Upper lobe of left lung (tissue), 4 donors: ENCODE measurements at regions not wholly inside any gene's neighbourhood (a gene's known extent, or its start where the extent isn't known, plus 50 kb on each side); places are given as distances from the start of the nearest gene placed in this dataset.

ENCODE experiments used
- POLR2A ChIP-seq, 4 donors: fragments of 450-650 bp; IDR thresholded peaks; one replicate each; pipeline ENCODE4 v1.5.1; 2016 to 2017; ENCODE audit warnings: antibody characterized with exemption in 4 of 4, mild to moderate bottlenecking in 2 of 4
- TF ChIP-seq, protein P1 (sequence below), 6 experiments: fragments of 450-650 bp in 4 of 6; fragments of 200-600 bp in 2 of 6; sonication (generic) in 2 of 6; IDR thresholded peaks; one replicate each; pipeline ENCODE4 v1.5.1; 2016 to 2019; ENCODE audit warnings: antibody characterized with exemption in 6 of 6

DNA sequence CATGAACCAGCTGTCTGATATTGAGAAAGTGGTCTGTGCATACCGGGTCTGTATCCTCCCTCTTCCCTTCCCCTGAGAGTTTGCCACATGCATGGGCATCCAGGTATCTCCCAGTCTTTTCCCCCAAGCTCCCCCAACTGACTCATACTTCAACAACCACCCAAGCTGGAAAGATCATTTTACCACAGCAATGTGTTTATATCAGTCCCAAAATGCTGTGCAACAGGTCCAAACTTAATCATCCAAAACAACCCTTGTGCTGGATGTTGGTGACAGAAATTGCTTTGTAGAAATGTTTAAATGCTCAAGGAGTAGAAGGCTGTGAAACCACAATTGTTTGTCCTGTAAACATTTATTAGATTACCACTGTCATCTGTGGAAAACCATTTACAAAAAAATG, 286.8 kb upstream of the KLF3 start:
- TF ChIP-seq, protein P1, sequence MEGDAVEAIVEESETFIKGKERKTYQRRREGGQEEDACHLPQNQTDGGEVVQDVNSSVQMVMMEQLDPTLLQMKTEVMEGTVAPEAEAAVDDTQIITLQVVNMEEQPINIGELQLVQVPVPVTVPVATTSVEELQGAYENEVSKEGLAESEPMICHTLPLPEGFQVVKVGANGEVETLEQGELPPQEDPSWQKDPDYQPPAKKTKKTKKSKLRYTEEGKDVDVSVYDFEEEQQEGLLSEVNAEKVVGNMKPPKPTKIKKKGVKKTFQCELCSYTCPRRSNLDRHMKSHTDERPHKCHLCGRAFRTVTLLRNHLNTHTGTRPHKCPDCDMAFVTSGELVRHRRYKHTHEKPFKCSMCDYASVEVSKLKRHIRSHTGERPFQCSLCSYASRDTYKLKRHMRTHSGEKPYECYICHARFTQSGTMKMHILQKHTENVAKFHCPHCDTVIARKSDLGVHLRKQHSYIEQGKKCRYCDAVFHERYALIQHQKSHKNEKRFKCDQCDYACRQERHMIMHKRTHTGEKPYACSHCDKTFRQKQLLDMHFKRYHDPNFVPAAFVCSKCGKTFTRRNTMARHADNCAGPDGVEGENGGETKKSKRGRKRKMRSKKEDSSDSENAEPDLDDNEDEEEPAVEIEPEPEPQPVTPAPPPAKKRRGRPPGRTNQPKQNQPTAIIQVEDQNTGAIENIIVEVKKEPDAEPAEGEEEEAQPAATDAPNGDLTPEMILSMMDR (IDR thresholded peaks at IDR 0.05) = no peak
- no peak for TF ChIP-seq POLR2A (IDR thresholded peaks at IDR 0.05)
